Neuronal stem cell (in vitro differentiated cells): ENCODE measurements at regions not wholly inside any gene's neighbourhood (a gene's known extent, or its start where the extent isn't known, plus 50 kb on each side); places are given as distances from the start of the nearest gene placed in this dataset.

Source experiments
- DNase-seq: peaks from one replicate; pipeline ENCODE4 v3.0.0-alpha.2; 2013; ENCODE audit warnings: low spot score
- H2AFZ ChIP-seq: one replicate; pipeline ENCODE4 v1.6.1; 2013; ENCODE audit warnings: mild to moderate bottlenecking, low read length, inconsistent platforms
- H2AK5ac ChIP-seq: 2 replicates; pipeline ENCODE4 v1.6.1; 2013; ENCODE audit warnings: low read depth, mild to moderate bottlenecking, inconsistent platforms, low read length, moderate library complexity, mixed read lengths
- H2BK120ac ChIP-seq: 2 replicates; pipeline ENCODE4 v1.6.1; 2013; ENCODE audit warnings: low read depth, mild to moderate bottlenecking, inconsistent platforms, low read length, moderate library complexity, mixed read lengths
- H2BK12ac ChIP-seq: one replicate; pipeline ENCODE4 v1.6.1; 2013; ENCODE audit warnings: low read length, inconsistent platforms
- H2BK15ac ChIP-seq: 2 replicates; pipeline ENCODE4 v1.6.1; 2013; ENCODE audit warnings: mild to moderate bottlenecking, low read length, inconsistent platforms, mixed read lengths
- H2BK5ac ChIP-seq: one replicate; pipeline ENCODE4 v1.6.1; 2013; ENCODE audit warnings: inconsistent platforms, mild to moderate bottlenecking, low read length, moderate library complexity
- H3K14ac ChIP-seq: one replicate; pipeline ENCODE4 v1.6.1; 2013; ENCODE audit warnings: low read length, inconsistent platforms
- H3K18ac ChIP-seq: 2 replicates; pipeline ENCODE4 v1.6.1; 2013; ENCODE audit warnings: low read length, inconsistent platforms
- H3K23ac ChIP-seq: 2 replicates; pipeline ENCODE4 v1.6.1; 2013; ENCODE audit warnings: low read depth, mild to moderate bottlenecking, mixed read lengths, low read length, inconsistent platforms; ENCODE audit not compliant: poor library complexity
- H3K27ac ChIP-seq: replicated peaks from 3 replicates; pipeline ENCODE4 v1.5.1; 2013; ENCODE audit warnings: low read length, inconsistent platforms
- H3K27me3 ChIP-seq, 3 experiments: 2 replicates each; pipeline ENCODE4 v1.6.1; 2013; ENCODE audit warnings: low read length in 3 of 3, mild to moderate bottlenecking in 2 of 3, inconsistent platforms in 1 of 3, low read depth in 1 of 3, mixed read lengths in 1 of 3, moderate library complexity in 1 of 3; ENCODE audit not compliant: control insufficient read depth in 3 of 3, insufficient read depth in 3 of 3
- H3K36me3 ChIP-seq, 2 donors: replicated peaks in 1 of 2; 2 replicates each; pipeline ENCODE4 v1.6.1; 2013; ENCODE audit warnings: low read length in 2 of 2; ENCODE audit not compliant: control insufficient read depth in 2 of 2, insufficient read depth in 2 of 2
- H3K4ac ChIP-seq: 2 replicates; pipeline ENCODE4 v1.6.1; 2013; ENCODE audit warnings: inconsistent platforms, mild to moderate bottlenecking, low read length, moderate library complexity
- H3K4me1 ChIP-seq, 2 donors: 1 replicate in 1 of 2; 2 replicates in 1 of 2; pipeline ENCODE4 v1.6.1; 2013; ENCODE audit warnings: low read length in 2 of 2, low read depth in 1 of 2; ENCODE audit not compliant: control insufficient read depth in 2 of 2, insufficient read depth in 1 of 2
- H3K4me2 ChIP-seq: one replicate; pipeline ENCODE4 v1.6.1; 2013; ENCODE audit warnings: mild to moderate bottlenecking, low read length, inconsistent platforms; ENCODE audit not compliant: insufficient read depth, poor library complexity, severe bottlenecking
- H3K4me3 ChIP-seq, 2 donors: 2 replicates each; pipeline ENCODE4 v1.5.1; 2013; ENCODE audit warnings: low read length in 2 of 2, mild to moderate bottlenecking in 2 of 2, inconsistent platforms in 1 of 2, moderate library complexity in 1 of 2
- H3K79me1 ChIP-seq: one replicate; pipeline ENCODE4 v1.6.1; 2013; ENCODE audit warnings: low read depth, mild to moderate bottlenecking, inconsistent platforms, low read length, moderate library complexity
- H3K9ac ChIP-seq: one replicate; pipeline ENCODE4 v1.6.1; 2013; ENCODE audit warnings: mild to moderate bottlenecking, low read depth, low read length, inconsistent platforms; ENCODE audit not compliant: poor library complexity
- H3K9me3 ChIP-seq, 2 donors: replicated peaks in 1 of 2; 2 replicates each; pipeline versions ENCODE3 to v1.6.1; 2013; ENCODE audit warnings: low read length in 2 of 2, mild to moderate bottlenecking in 2 of 2, inconsistent platforms in 1 of 2, low read depth in 1 of 2, mixed read lengths in 1 of 2, moderate library complexity in 1 of 2; ENCODE audit not compliant: control insufficient read depth in 2 of 2, insufficient read depth in 1 of 2
- H4K8ac ChIP-seq: one replicate; pipeline ENCODE4 v1.6.1; 2013; ENCODE audit warnings: low read depth, mild to moderate bottlenecking, inconsistent platforms, low read length, moderate library complexity
- H4K91ac ChIP-seq: one replicate; pipeline ENCODE4 v1.6.1; 2013; ENCODE audit warnings: low read length, low read depth, mild to moderate bottlenecking, inconsistent platforms; ENCODE audit not compliant: poor library complexity
- whole genome bisulfite sequencing, 2 donors: extraction: QIAGEN DNeasy Blood & Tissue Kit; methylation state at CpG; one replicate each; pipeline ENCODE4 v1.1.7; 2013; ENCODE audit warnings: missing lambda C conversion rate in 2 of 2, mixed read lengths in 1 of 2; ENCODE audit not compliant: insufficient read length in 2 of 2, insufficient replicate concordance in 1 of 2; ENCODE audit errors: extremely low coverage in 2 of 2; 5-methylcytosine and 5-hydroxymethylcytosine counted together

GRCh38 chr5:143638654-143639053, 173.3 kb upstream of the HMHB1 start:
- Histone ChIP-seq H3K14ac (no peak overlapping the region), H4K91ac (no peak overlapping the region), H2BK5ac (no peak overlapping the region), H2AFZ (no peak overlapping the region), H3K27me3 (no peaks in the 10 kb centered on the region), H4K8ac (no peak overlapping the region), H2AK5ac (no peak overlapping the region), H2BK15ac (no peak overlapping the region), H3K4ac (no peak overlapping the region), H2BK12ac (no peak overlapping the region), H3K79me1 (no peaks in the 10 kb centered on the region), H3K4me1 (no peaks in the 10 kb centered on the region), H3K9me3 (no peaks in the 10 kb centered on the region), H2BK120ac (no peak overlapping the region), H3K27ac (no peak overlapping the region), H3K9ac (no peak overlapping the region), H3K23ac (no peak overlapping the region), H3K4me3 (no peak overlapping the region), H3K36me3 (no peaks in the 10 kb centered on the region), H3K4me2 (no peak overlapping the region), H3K18ac (no peak overlapping the region)
- no peak for DNase-seq
- WGBS, 2 donors: no CpG with 5 or more reads among the region's 4 CpGs

- Histone ChIP-seq H2AK5ac (no peak overlapping the region), H2BK15ac (no peak overlapping the region), H3K4ac (no peak overlapping the region), H4K91ac (no peak overlapping the region), H2BK120ac (no peak overlapping the region), H3K23ac (no peak overlapping the region), H3K4me3 (no peak overlapping the region), H3K4me2 (no peak overlapping the region), H4K8ac (no peak overlapping the region), H2AFZ (no peak overlapping the region), H3K18ac (no peak overlapping the region), H3K9me3 (no peaks in the 10 kb centered on the region), H3K36me3 (no peaks in the 10 kb centered on the region), H3K27ac (no peak overlapping the region), H3K79me1 (no peaks in the 10 kb centered on the region), H2BK5ac (no peak overlapping the region), H3K27me3 (no peaks in the 10 kb centered on the region), H3K4me1 (no peaks in the 10 kb centered on the region), H3K9ac (no peak overlapping the region), H2BK12ac (no peak overlapping the region), H3K14ac (no peak overlapping the region)
- WGBS, 2 donors: no CpG with 5 or more reads among the region's 8 CpGs
- no peak for DNase-seq
Observed at GRCh38 chr5:143636931-143637528, 174.9 kb upstream of the HMHB1 start.

- Histone ChIP-seq H3K79me1 (no peaks in the 10 kb centered on the region), H3K36me3 (no peaks in the 10 kb centered on the region), H2BK120ac (no peak overlapping the region), H4K8ac (no peak overlapping the region), H3K27ac (no peak overlapping the region), H3K9ac (no peak overlapping the region), H3K14ac (no peak overlapping the region), H2AFZ (no peak overlapping the region), H3K4me1 (no peaks in the 10 kb centered on the region), H3K18ac (no peak overlapping the region), H3K23ac (no peak overlapping the region), H2BK5ac (no peak overlapping the region), H3K4me2 (no peak overlapping the region), H4K91ac (no peak overlapping the region), H3K4ac (no peak overlapping the region), H3K27me3 (no peaks in the 10 kb centered on the region), H2AK5ac (no peak overlapping the region), H2BK15ac (no peak overlapping the region), H2BK12ac (no peak overlapping the region), H3K9me3 (no peaks in the 10 kb centered on the region), H3K4me3 (no peak overlapping the region)
- no CpG with 5 or more reads among the region's 2 CpGs for whole genome bisulfite sequencing, 2 donors
- DNase-seq: no peak
Observed at GRCh38 chr5:143635888-143636287, 176.1 kb upstream of the HMHB1 start.

GRCh38 chr5:143635146-143635752, 176.7 kb upstream of the HMHB1 start:
- H4K8ac ChIP-seq: no peak overlapping the region
- H3K4me1 ChIP-seq: no peaks in the 10 kb centered on the region
- H3K4ac ChIP-seq: no peak overlapping the region
- no peak overlapping the region for H2BK5ac ChIP-seq
- H3K27me3 ChIP-seq: no peaks in the 10 kb centered on the region
- no peaks in the 10 kb centered on the region for H3K36me3 ChIP-seq
- H3K14ac ChIP-seq: no peak overlapping the region
- no peak overlapping the region for H3K4me2 ChIP-seq
- no peak for DNase-seq
- H2BK15ac ChIP-seq: no peak overlapping the region
- no peak overlapping the region for H4K91ac ChIP-seq
- no CpG with 5 or more reads among the region's 6 CpGs for WGBS, 2 donors
- no peak overlapping the region for H2AFZ ChIP-seq
- H3K79me1 ChIP-seq: no peaks in the 10 kb centered on the region
- no peak overlapping the region for H3K27ac ChIP-seq
- H3K9ac ChIP-seq: no peak overlapping the region
- no peak overlapping the region for H3K4me3 ChIP-seq
- H2BK120ac ChIP-seq: no peak overlapping the region
- no peak overlapping the region for H3K23ac ChIP-seq
- H2BK12ac ChIP-seq: no peak overlapping the region
- H2AK5ac ChIP-seq: no peak overlapping the region
- H3K18ac ChIP-seq: no peak overlapping the region
- H3K9me3 ChIP-seq: no peaks in the 10 kb centered on the region
